Neural progenitor cell (in vitro differentiated cells): ENCODE measurements at regions not wholly inside any gene's neighbourhood (a gene's known extent, or its start where the extent isn't known, plus 50 kb on each side); places are given as distances from the start of the nearest gene placed in this dataset.

ENCODE experiments used
- EZH2 ChIP-seq: fragments of 200-600 bp; sonication (generic); IDR thresholded peaks from 2 replicates; pipeline ENCODE4 v1.6.1; 2017; ENCODE audit warnings: antibody characterized with exemption, mild to moderate bottlenecking, moderate library complexity
- TF ChIP-seq, protein P1 (sequence below): fragments of 200-600 bp; sonication (generic); IDR thresholded peaks from 2 replicates; pipeline ENCODE4 v1.5.1; 2017; ENCODE audit warnings: antibody characterized with exemption, mild to moderate bottlenecking

DNA sequence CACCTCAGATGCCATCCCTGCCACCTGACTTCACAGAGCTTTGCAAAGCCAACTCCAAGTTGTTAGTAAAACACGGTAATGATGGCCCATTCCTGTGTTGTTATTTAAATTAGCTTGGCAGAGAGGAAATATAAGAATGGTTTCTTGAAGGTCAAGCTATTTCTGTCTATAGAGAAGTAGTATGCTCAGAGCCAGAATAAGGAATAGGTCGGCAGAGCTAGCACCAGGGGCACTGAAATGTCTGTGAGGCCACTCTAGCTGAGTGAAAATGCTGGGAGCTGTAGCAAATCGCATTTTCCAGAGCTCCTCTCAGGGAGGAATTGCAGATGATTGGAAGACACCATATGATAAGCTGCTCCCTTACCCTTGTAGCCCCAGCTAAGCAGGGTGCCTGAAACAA, 615.4 kb upstream of the NR3C2 start:
- TF ChIP-seq, protein P1, sequence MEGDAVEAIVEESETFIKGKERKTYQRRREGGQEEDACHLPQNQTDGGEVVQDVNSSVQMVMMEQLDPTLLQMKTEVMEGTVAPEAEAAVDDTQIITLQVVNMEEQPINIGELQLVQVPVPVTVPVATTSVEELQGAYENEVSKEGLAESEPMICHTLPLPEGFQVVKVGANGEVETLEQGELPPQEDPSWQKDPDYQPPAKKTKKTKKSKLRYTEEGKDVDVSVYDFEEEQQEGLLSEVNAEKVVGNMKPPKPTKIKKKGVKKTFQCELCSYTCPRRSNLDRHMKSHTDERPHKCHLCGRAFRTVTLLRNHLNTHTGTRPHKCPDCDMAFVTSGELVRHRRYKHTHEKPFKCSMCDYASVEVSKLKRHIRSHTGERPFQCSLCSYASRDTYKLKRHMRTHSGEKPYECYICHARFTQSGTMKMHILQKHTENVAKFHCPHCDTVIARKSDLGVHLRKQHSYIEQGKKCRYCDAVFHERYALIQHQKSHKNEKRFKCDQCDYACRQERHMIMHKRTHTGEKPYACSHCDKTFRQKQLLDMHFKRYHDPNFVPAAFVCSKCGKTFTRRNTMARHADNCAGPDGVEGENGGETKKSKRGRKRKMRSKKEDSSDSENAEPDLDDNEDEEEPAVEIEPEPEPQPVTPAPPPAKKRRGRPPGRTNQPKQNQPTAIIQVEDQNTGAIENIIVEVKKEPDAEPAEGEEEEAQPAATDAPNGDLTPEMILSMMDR = no peak
- no peak for TF ChIP-seq EZH2
